ENCODE measurements at regions not wholly inside any gene's neighbourhood (a gene's known extent, or its start where the extent isn't known, plus 50 kb on each side); places are given as distances from the start of the nearest gene placed in this dataset.

- 80 to 83% (median 81%) methylated on average over 16 of the region's 16 CpGs for WGBS, 4 donors
- no peak for ATAC-seq
- Histone ChIP-seq H3K36me3 (no peaks in the 10 kb centered on the region), H3K4me1 (no peaks in the 10 kb centered on the region), H3K27me3 (peaks cover 0 to 36% (median 2%) of the 10 kb centered on the region in 9 donors), H3K9me3 (no peaks in the 10 kb centered on the region), H3K4me3 (no peak overlapping the region), H3K27ac (no peak overlapping the region)
- intact Hi-C loops (cut with DNase I) = no loop called here
- TF ChIP-seq POLR2A (IDR thresholded peaks at IDR 0.05) = no peak
- TF ChIP-seq CTCF (IDR thresholded peaks at IDR 0.05) = no peak
- no peak for DNase-seq
Observed at GRCh38 chr13:111561091-111561781, 240.8 kb downstream of the TEX29 start.

GRCh38 chr13:111562716-111563115 lies 242.3 kb downstream of the TEX29 start:
- H3K4me1 ChIP-seq = no peaks in the 10 kb centered on the region
- no peaks in the 10 kb centered on the region for H3K9me3 ChIP-seq
- H3K27me3 ChIP-seq = peaks cover 0 to 30% (median 2%) of the 10 kb centered on the region in 9 donors
- H3K27ac ChIP-seq = no peak overlapping the region
- intact Hi-C loops (cut with DNase I) = no loop called here
- TF ChIP-seq CTCF (IDR thresholded peaks at IDR 0.05) (no peak), POLR2A (IDR thresholded peaks at IDR 0.05) (no peak)
- DNase-seq (no peak), ATAC-seq (no peak)
- H3K36me3 ChIP-seq = no peaks in the 10 kb centered on the region
- WGBS, 4 donors = 67 to 76% (median 72%) methylated on average over 4 of the region's 4 CpGs
- no peak overlapping the region for H3K4me3 ChIP-seq

- no peaks in the 10 kb centered on the region for H3K36me3 ChIP-seq
- no peak for ATAC-seq
Observed at GRCh38 chr13:111564606-111565005, 244.2 kb downstream of the TEX29 start.

GRCh38 chr13:111565400-111565799 lies 245.0 kb downstream of the TEX29 start:
- Histone ChIP-seq H3K36me3 (no peaks in the 10 kb centered on the region), H3K9me3 (peaks cover 0 to 7% (median 0%) of the 10 kb centered on the region in 12 donors), H3K27me3 (peaks cover 0 to 22% (median 0%) of the 10 kb centered on the region in 9 donors), H3K4me1 (no peaks in the 10 kb centered on the region), H3K4me3 (no peak overlapping the region), H3K27ac (no peak overlapping the region)
- TF ChIP-seq POLR2A (IDR thresholded peaks at IDR 0.05) (no peak), CTCF (IDR thresholded peaks at IDR 0.05) (no peak)
- 77 to 92% (median 84%) methylated on average over 9 to 10 of the region's 10 CpGs for WGBS, 4 donors
- intact Hi-C loops (cut with DNase I) = no loop called here
- no peak for ATAC-seq
- no peak for DNase-seq

More at GRCh38 chr13:111564606-111565005, 244.2 kb downstream of the TEX29 start:
- intact Hi-C loops (cut with DNase I) = no loop called here
- TF ChIP-seq CTCF (IDR thresholded peaks at IDR 0.05) (no peak), POLR2A (IDR thresholded peaks at IDR 0.05) (no peak)
- no peak overlapping the region for H3K4me3 ChIP-seq
- no peak for DNase-seq
- H3K9me3 ChIP-seq = peaks cover 0 to 7% (median 0%) of the 10 kb centered on the region in 12 donors
- H3K27me3 ChIP-seq = peaks cover 0 to 29% (median 0%) of the 10 kb centered on the region in 9 donors
- H3K4me1 ChIP-seq = no peaks in the 10 kb centered on the region
- H3K27ac ChIP-seq = no peak overlapping the region
- WGBS, 4 donors = 49 to 61% (median 59%) methylated on average over 8 of the region's 8 CpGs
